ENCODE measurements at regions not wholly inside any gene's neighbourhood (a gene's known extent, or its start where the extent isn't known, plus 50 kb on each side); places are given as distances from the start of the nearest gene placed in this dataset.
"Not testable (repeated sequence)": the region's sequence is repeated elsewhere in the genome, so short reads cannot be mapped to it uniquely, and the experiment has no call there.

- H3K9me3 ChIP-seq (ENCODE audit: control insufficient read depth in 2 of 3, insufficient read depth in 1 of 3, low read length in 3 of 3): no peaks in the 10 kb centered on the region
- H3K36me3 ChIP-seq (ENCODE audit: control insufficient read depth in 2 of 3, insufficient read depth in 3 of 3, low read length in 3 of 3): no peaks in the 10 kb centered on the region
- no peaks in the 10 kb centered on the region for H3K27me3 ChIP-seq (ENCODE audit: control insufficient read depth, insufficient read depth, low read length)
- no peak overlapping the region for H3K9ac ChIP-seq (ENCODE audit: low read length in 3 of 3)
- H3K4me1 ChIP-seq (ENCODE audit: control insufficient read depth in 2 of 3, insufficient read depth in 2 of 3, low read depth in 1 of 3, low read length in 3 of 3): no peaks in the 10 kb centered on the region
- FAIRE-seq (no peak), DNase-seq (no peak)
- no peak overlapping the region for H3K27ac ChIP-seq (ENCODE audit: low read depth in 2 of 2, low read length in 2 of 2)
- H3K4me3 ChIP-seq (ENCODE audit: low read length in 3 of 3): no peak overlapping the region
- no peak for TF ChIP-seq CTCF (IDR thresholded peaks at IDR 0.05; ENCODE audit: borderline replicate concordance, extremely low read depth, insufficient read depth)
- intact Hi-C loops (cut with DNase I): no loop called here
These were observed 130.4 kb upstream of the RAB18 start for GRCh38 chr10:27373566-27374160.

DNA sequence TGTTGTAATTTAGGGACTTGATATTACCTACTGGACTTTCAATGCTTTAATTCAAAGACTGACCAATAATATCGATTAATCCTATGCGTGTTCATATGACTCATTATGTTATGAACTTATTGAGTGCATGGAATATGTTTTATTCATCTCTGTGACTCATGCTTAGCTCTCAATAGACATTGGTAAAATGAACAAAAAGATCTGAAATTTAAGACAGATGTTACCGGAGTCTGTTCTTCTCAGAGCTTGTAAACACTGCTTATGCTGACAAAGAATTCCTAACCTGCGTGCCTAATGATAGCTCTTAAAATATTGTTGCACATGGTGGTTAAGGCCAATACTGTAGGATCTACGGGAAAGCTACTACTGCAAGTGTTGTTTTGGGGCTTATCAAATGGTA, 131.5 kb upstream of the ACBD5 start:
- intact Hi-C loops (cut with DNase I): no loop called here
- Histone ChIP-seq H3K9ac (ENCODE audit: low read length in 3 of 3) (no peak overlapping the region), H3K9me3 (ENCODE audit: control insufficient read depth in 2 of 3, insufficient read depth in 1 of 3, low read length in 3 of 3) (no peaks in the 10 kb centered on the region), H3K36me3 (ENCODE audit: control insufficient read depth in 2 of 3, insufficient read depth in 3 of 3, low read length in 3 of 3) (no peaks in the 10 kb centered on the region), H3K27me3 (ENCODE audit: control insufficient read depth, insufficient read depth, low read length) (no peaks in the 10 kb centered on the region), H3K4me3 (ENCODE audit: low read length in 3 of 3) (no peak overlapping the region), H3K4me1 (ENCODE audit: control insufficient read depth in 2 of 3, insufficient read depth in 2 of 3, low read depth in 1 of 3, low read length in 3 of 3) (no peaks in the 10 kb centered on the region), H3K27ac (ENCODE audit: low read depth in 2 of 2, low read length in 2 of 2) (no peak overlapping the region)
- no peak for DNase-seq
- TF ChIP-seq CTCF (IDR thresholded peaks at IDR 0.05; ENCODE audit: borderline replicate concordance, extremely low read depth, insufficient read depth): no peak
- no peak for FAIRE-seq

GRCh38 chr10:27371375-27371774, 130.8 kb upstream of the ACBD5 start:
- intact Hi-C loops (cut with DNase I); H3K27ac ChIP-seq (ENCODE audit: low read depth in 2 of 2, low read length in 2 of 2); H3K9me3 ChIP-seq (ENCODE audit: control insufficient read depth in 2 of 3, insufficient read depth in 1 of 3, low read length in 3 of 3); DNase-seq; H3K4me1 ChIP-seq (ENCODE audit: control insufficient read depth in 2 of 3, insufficient read depth in 2 of 3, low read depth in 1 of 3, low read length in 3 of 3); H3K36me3 ChIP-seq (ENCODE audit: control insufficient read depth in 2 of 3, insufficient read depth in 3 of 3, low read length in 3 of 3); H3K4me3 ChIP-seq (ENCODE audit: low read length in 3 of 3); FAIRE-seq; H3K27me3 ChIP-seq (ENCODE audit: control insufficient read depth, insufficient read depth, low read length); H3K9ac ChIP-seq (ENCODE audit: low read length in 3 of 3): not testable (repeated sequence)

DNA sequence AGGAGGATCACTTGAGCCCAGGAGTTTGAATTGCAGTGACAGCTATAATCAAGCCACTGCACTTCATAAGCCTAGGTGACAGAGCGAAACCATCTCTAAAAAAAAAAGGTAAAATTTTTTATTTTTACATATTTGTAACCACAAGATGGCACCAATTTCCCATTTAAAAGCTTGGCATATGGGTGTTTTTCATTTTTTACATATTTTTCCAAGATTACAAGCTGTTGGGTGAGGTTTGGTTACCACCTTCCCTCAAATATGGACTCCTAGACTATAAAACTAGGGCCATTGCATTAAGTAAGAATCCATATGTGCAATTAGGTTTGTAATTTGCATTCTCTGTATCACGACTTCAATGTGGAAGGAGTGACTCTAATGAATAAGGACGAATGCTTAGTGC, 129.3 kb upstream of the ACBD5 start:
- no peak overlapping the region for H3K27ac ChIP-seq (ENCODE audit: low read depth in 2 of 2, low read length in 2 of 2)
- TF ChIP-seq CTCF (IDR thresholded peaks at IDR 0.05; ENCODE audit: borderline replicate concordance, extremely low read depth, insufficient read depth): no peak

More for the DNA sequence above, 129.3 kb upstream of the ACBD5 start:
- no peak overlapping the region for H3K4me3 ChIP-seq (ENCODE audit: low read length in 3 of 3)
- FAIRE-seq: no peak
- DNase-seq: no peak
- no peaks in the 10 kb centered on the region for H3K27me3 ChIP-seq (ENCODE audit: control insufficient read depth, insufficient read depth, low read length)
- H3K9me3 ChIP-seq (ENCODE audit: control insufficient read depth in 2 of 3, insufficient read depth in 1 of 3, low read length in 3 of 3): no peaks in the 10 kb centered on the region
- intact Hi-C loops (cut with DNase I): no loop called here
- no peaks in the 10 kb centered on the region for H3K4me1 ChIP-seq (ENCODE audit: control insufficient read depth in 2 of 3, insufficient read depth in 2 of 3, low read depth in 1 of 3, low read length in 3 of 3)
- H3K9ac ChIP-seq (ENCODE audit: low read length in 3 of 3): no peak overlapping the region
- no peaks in the 10 kb centered on the region for H3K36me3 ChIP-seq (ENCODE audit: control insufficient read depth in 2 of 3, insufficient read depth in 3 of 3, low read length in 3 of 3)
